Right atrium auricular region (tissue), 2 donors: ENCODE measurements at regions not wholly inside any gene's neighbourhood (a gene's known extent, or its start where the extent isn't known, plus 50 kb on each side); places are given as distances from the start of the nearest gene placed in this dataset.

ENCODE experiments used
- DNase-seq: peaks from one replicate; pipeline ENCODE4 v3.0.0-alpha.2; 2019; ENCODE audit warnings: low spot score
- H3K27ac ChIP-seq, 2 donors: fragments of 200-600 bp; sonication (generic); 1 replicate in 1 of 2; 2 replicates in 1 of 2; pipeline ENCODE4 v1.5.1; 2016 to 2019
- H3K27me3 ChIP-seq, 2 donors: fragments of 200-600 bp; sonication (generic); one replicate each; pipeline versions ENCODE4 v1.5.1 to v1.6.0; 2017 to 2019
- H3K36me3 ChIP-seq: fragments of 200-600 bp; sonication (generic); one replicate; pipeline ENCODE4 v1.5.1; 2016
- H3K4me1 ChIP-seq, 2 donors: fragments of 200-600 bp; sonication (generic); one replicate each; pipeline versions ENCODE4 v1.5.1 to v1.6.0; 2017 to 2019
- H3K4me3 ChIP-seq, 2 donors: fragments of 200-600 bp; sonication (generic); 1 replicate in 1 of 2; 2 replicates in 1 of 2; pipeline ENCODE4 v1.5.1; 2017 to 2019; ENCODE audit warnings: mild to moderate bottlenecking in 1 of 2, moderate library complexity in 1 of 2
- H3K9me3 ChIP-seq, 2 donors: fragments of 200-600 bp; sonication (generic); one replicate each; pipeline ENCODE4 v1.5.1; 2019
- CTCF ChIP-seq, 2 donors: fragments of 200-600 bp; sonication (generic); IDR thresholded peaks; one replicate each; pipeline ENCODE4 v1.5.1; 2019; ENCODE audit warnings: antibody characterized with exemption in 2 of 2

DNA sequence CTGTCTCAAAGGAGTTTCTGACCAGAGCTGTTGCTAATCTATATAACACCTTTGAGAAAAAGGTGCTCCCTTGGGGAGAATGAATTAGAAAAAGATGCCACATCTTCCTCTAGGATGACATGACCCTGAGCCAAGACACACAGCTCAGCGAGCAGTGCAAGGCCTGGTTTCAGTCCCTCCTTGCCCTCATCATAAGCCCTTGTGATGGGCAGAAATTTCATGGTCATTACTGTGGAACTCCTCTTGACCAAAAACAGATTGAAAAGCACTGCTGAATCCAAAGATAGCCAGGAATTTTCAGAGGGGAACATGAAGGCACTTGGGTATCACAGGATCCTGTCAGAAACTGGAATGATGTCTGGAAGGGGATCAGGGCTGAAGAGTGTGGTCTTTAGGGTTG lies 74.1 kb upstream of the IRX6 start:
- peaks cover 0 to 23% of the 10 kb centered on the region in 2 donors for H3K9me3 ChIP-seq
- TF ChIP-seq CTCF (IDR thresholded peaks at IDR 0.05): no peak

GRCh38 chr16:55250701-55251100 lies 73.3 kb upstream of the IRX6 start:
- no peak overlapping the region for H3K4me3 ChIP-seq
- peaks cover 0 to 23% of the 10 kb centered on the region in 2 donors for H3K9me3 ChIP-seq
- H3K36me3 ChIP-seq: no peaks in the 10 kb centered on the region
- no peak overlapping the region for H3K27ac ChIP-seq
- no peaks in the 10 kb centered on the region for H3K27me3 ChIP-seq
- H3K4me1 ChIP-seq: no peaks in the 10 kb centered on the region
- no peak for DNase-seq
- no peak for TF ChIP-seq CTCF (IDR thresholded peaks at IDR 0.05)

More for the DNA sequence above, 74.1 kb upstream of the IRX6 start:
- DNase-seq: no peak
- Histone ChIP-seq H3K4me3 (no peak overlapping the region), H3K4me1 (no peaks in the 10 kb centered on the region), H3K36me3 (no peaks in the 10 kb centered on the region), H3K27ac (no peak overlapping the region), H3K27me3 (no peaks in the 10 kb centered on the region)

GRCh38 chr16:55251151-55251550 lies 72.9 kb upstream of the IRX6 start:
- Histone ChIP-seq H3K27ac (no peak overlapping the region), H3K4me3 (no peak overlapping the region), H3K36me3 (no peaks in the 10 kb centered on the region), H3K9me3 (peaks cover 0 to 23% of the 10 kb centered on the region in 2 donors), H3K27me3 (no peaks in the 10 kb centered on the region), H3K4me1 (no peaks in the 10 kb centered on the region)
- TF ChIP-seq CTCF (IDR thresholded peaks at IDR 0.05): no peak
- no peak for DNase-seq

DNA sequence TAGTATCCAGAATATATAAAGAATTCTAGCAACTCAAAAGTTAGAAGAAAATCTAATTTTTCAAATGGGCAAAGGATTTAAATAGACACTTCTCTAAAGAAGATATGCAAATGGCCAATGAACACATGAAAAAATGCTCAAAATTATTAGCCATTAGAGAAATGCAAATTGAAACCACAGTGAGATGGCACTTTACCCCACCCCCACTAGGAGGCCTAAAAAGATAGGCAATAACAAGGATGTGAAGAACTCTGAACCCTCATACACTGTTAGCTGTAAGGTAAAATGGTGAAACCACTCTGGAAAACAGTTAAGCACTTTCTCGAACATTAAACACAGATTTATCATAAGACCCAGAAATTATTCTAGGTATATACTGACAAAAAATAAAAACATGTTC lies 71.4 kb upstream of the IRX6 start:
- TF ChIP-seq CTCF (IDR thresholded peaks at IDR 0.05): no peak

GRCh38 chr16:55253987-55254386 lies 70.0 kb upstream of the IRX6 start:
- H3K36me3 ChIP-seq: no peaks in the 10 kb centered on the region
- DNase-seq: no peak
- peaks cover 0 to 23% of the 10 kb centered on the region in 2 donors for H3K9me3 ChIP-seq
- no peak overlapping the region for H3K4me3 ChIP-seq
- TF ChIP-seq CTCF (IDR thresholded peaks at IDR 0.05): no peak
- no peaks in the 10 kb centered on the region for H3K27me3 ChIP-seq
- no peaks in the 10 kb centered on the region for H3K4me1 ChIP-seq
- H3K27ac ChIP-seq: no peak overlapping the region

More for the DNA sequence above, 71.4 kb upstream of the IRX6 start:
- no peak overlapping the region for H3K27ac ChIP-seq
- peaks cover 0 to 23% of the 10 kb centered on the region in 2 donors for H3K9me3 ChIP-seq
- H3K4me1 ChIP-seq: no peaks in the 10 kb centered on the region
- no peak for DNase-seq
- no peak overlapping the region for H3K4me3 ChIP-seq
- no peaks in the 10 kb centered on the region for H3K36me3 ChIP-seq
- no peaks in the 10 kb centered on the region for H3K27me3 ChIP-seq

DNA sequence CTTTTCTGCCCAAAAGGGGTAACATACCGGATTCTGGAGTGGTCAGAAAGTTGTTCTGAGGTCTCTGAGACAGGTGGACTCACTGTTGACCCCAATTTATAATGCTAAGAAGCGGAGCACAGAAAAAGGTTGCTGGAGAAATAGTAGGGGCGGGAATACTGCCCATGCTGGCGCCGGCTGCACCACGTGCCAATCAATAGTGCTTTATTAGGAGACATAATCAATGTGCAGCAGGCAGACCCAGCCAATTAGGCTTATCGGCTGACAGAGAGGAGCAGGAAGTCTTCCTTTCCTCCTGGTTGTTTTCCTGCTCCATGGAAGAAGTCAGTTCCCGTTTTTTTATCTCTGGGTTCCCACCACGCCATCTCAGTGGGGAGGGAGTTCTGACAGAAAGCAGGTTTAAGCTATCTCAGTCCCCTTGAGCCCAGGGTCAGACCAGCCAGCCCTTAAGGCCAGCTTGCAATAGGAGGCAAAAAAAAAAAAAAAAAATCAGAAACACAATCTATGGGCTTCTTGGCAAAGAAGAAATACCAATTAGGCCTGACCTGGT lies 68.2 kb upstream of the IRX6 start:
- Histone ChIP-seq H3K36me3 (no peaks in the 10 kb centered on the region), H3K4me1 (no peaks in the 10 kb centered on the region), H3K9me3 (peaks cover 0 to 23% of the 10 kb centered on the region in 2 donors), H3K4me3 (no peak overlapping the region), H3K27me3 (no peaks in the 10 kb centered on the region), H3K27ac (no peak overlapping the region)
- DNase-seq: no peak
- no peak for TF ChIP-seq CTCF (IDR thresholded peaks at IDR 0.05)
